A549 (cell line): ENCODE measurements at regions not wholly inside any gene's neighbourhood (a gene's known extent, or its start where the extent isn't known, plus 50 kb on each side); places are given as distances from the start of the nearest gene placed in this dataset.

Experiments
- GATA3 ChIP-seq: IDR thresholded peaks from 2 replicates; pipeline ENCODE4 v1.6.1; 2012; ENCODE audit warnings: borderline replicate concordance
- NPAS2 ChIP-seq: fragments of 250-450 bp; sonication (Bioruptor Pico); IDR thresholded peaks from 2 replicates; pipeline ENCODE4 v1.8.0; 2022; ENCODE audit warnings: mild to moderate bottlenecking, moderate library complexity, borderline replicate concordance
- ZC3H11A ChIP-seq: fragments of 450-650 bp; IDR thresholded peaks from 2 replicates; pipeline ENCODE4 v1.6.1; 2014; ENCODE audit warnings: antibody characterized with exemption, mild to moderate bottlenecking
- TF ChIP-seq, protein P1 (sequence below): IDR thresholded peaks from 2 replicates; pipeline ENCODE4 v1.6.1; 2012; ENCODE audit warnings: low read depth, borderline replicate concordance
- TF ChIP-seq, protein P2 (sequence below): IDR thresholded peaks from 2 replicates; pipeline ENCODE4 v1.6.1; 2012
- TF ChIP-seq, protein P3 (sequence below): fragments of >200 bp; sonication (Bioruptor Twin); formaldehyde crosslinking; IDR thresholded peaks from 3 replicates; pipeline ENCODE4 v1.5.1; 2016

DNA sequence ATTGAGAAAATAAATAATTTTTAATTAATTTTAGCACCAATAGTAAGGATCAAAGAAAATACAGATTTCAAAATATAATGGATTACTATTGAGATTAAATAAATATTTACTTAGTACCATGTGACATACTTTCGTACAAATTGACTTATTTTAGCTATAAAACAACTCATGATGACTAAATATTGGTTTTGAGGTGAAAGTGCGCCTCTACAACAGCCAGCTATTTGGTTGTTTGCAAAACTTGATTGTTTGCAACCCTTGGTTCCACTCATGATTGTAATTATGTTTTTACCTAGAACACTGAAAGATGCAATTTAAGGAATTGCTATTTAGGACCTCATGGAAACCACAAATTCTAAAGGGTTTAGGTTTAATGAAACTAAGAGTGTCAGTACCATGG lies 51.9 kb upstream of the PPM1H start (continued):
- TF ChIP-seq, protein P1, sequence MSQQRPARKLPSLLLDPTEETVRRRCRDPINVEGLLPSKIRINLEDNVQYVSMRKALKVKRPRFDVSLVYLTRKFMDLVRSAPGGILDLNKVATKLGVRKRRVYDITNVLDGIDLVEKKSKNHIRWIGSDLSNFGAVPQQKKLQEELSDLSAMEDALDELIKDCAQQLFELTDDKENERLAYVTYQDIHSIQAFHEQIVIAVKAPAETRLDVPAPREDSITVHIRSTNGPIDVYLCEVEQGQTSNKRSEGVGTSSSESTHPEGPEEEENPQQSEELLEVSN: no peak
- TF ChIP-seq NPAS2 (CRISPR knock-in tag) (no peak), ZC3H11A (no peak), GATA3 (no peak)
- TF ChIP-seq, protein P2, sequence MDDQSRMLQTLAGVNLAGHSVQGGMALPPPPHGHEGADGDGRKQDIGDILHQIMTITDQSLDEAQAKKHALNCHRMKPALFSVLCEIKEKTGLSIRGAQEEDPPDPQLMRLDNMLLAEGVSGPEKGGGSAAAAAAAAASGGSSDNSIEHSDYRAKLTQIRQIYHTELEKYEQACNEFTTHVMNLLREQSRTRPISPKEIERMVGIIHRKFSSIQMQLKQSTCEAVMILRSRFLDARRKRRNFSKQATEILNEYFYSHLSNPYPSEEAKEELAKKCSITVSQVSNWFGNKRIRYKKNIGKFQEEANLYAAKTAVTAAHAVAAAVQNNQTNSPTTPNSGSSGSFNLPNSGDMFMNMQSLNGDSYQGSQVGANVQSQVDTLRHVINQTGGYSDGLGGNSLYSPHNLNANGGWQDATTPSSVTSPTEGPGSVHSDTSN: no peak
- TF ChIP-seq, protein P3, sequence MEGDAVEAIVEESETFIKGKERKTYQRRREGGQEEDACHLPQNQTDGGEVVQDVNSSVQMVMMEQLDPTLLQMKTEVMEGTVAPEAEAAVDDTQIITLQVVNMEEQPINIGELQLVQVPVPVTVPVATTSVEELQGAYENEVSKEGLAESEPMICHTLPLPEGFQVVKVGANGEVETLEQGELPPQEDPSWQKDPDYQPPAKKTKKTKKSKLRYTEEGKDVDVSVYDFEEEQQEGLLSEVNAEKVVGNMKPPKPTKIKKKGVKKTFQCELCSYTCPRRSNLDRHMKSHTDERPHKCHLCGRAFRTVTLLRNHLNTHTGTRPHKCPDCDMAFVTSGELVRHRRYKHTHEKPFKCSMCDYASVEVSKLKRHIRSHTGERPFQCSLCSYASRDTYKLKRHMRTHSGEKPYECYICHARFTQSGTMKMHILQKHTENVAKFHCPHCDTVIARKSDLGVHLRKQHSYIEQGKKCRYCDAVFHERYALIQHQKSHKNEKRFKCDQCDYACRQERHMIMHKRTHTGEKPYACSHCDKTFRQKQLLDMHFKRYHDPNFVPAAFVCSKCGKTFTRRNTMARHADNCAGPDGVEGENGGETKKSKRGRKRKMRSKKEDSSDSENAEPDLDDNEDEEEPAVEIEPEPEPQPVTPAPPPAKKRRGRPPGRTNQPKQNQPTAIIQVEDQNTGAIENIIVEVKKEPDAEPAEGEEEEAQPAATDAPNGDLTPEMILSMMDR: no peak
